Heart right ventricle (tissue), 16 donors: ENCODE measurements at regions not wholly inside any gene's neighbourhood (a gene's known extent, or its start where the extent isn't known, plus 50 kb on each side); places are given as distances from the start of the nearest gene placed in this dataset.

ENCODE experiments used
- ATAC-seq, 8 donors: fragments of 200-7000 bp; cut with Tn5 transposase; one replicate each; pipeline ENCODE4 v1.9.1; 2020; ENCODE audit warnings: mild to moderate bottlenecking in 8 of 8, moderate library complexity in 8 of 8, moderate number of reproducible peaks in 1 of 8
- DNase-seq, 2 donors: peaks; one replicate each; pipeline ENCODE4 v3.0.0-alpha.2; 2020
- H3K27ac ChIP-seq, 10 donors: fragments of 200-600 bp; sonication (generic) in 2 of 10; one replicate each; pipeline versions ENCODE4 v1.5.0 to v1.8.0; 2020 to 2022; ENCODE audit warnings: mild to moderate bottlenecking in 3 of 10
- H3K27me3 ChIP-seq, 7 donors: fragments of 200-600 bp; one replicate each; pipeline ENCODE4 v1.8.0; 2021 to 2022; ENCODE audit warnings: mild to moderate bottlenecking in 2 of 7
- H3K36me3 ChIP-seq, 9 donors: fragments of 200-600 bp; sonication (generic) in 1 of 9; one replicate each; pipeline versions ENCODE4 v1.5.0 to v1.8.0; 2020 to 2022; ENCODE audit warnings: mild to moderate bottlenecking in 2 of 9
- H3K4me1 ChIP-seq, 9 donors: fragments of 200-600 bp; sonication (generic) in 1 of 9; one replicate each; pipeline versions ENCODE4 v1.5.0 to v1.8.0; 2020 to 2022; ENCODE audit warnings: mild to moderate bottlenecking in 4 of 9
- H3K4me3 ChIP-seq, 10 donors: fragments of 200-600 bp; sonication (generic) in 2 of 10; one replicate each; pipeline versions ENCODE4 v1.5.0 to v1.8.0; 2020 to 2022; ENCODE audit warnings: mild to moderate bottlenecking in 7 of 10, moderate library complexity in 2 of 10
- H3K9me3 ChIP-seq, 11 donors: fragments of 200-600 bp in 10 of 11; sonication (generic) in 2 of 11; one replicate each; pipeline versions ENCODE4 v1.5.0 to v1.8.0; 2013 to 2022; ENCODE audit warnings: mild to moderate bottlenecking in 2 of 11, control low read depth in 1 of 11, moderate library complexity in 1 of 11
- CTCF ChIP-seq, 9 donors: fragments of 200-600 bp; sonication (generic) in 2 of 9; IDR thresholded peaks; one replicate each; pipeline versions ENCODE4 v1.5.0 to v1.8.0; 2021 to 2022; ENCODE audit warnings: antibody characterized with exemption in 9 of 9, mild to moderate bottlenecking in 5 of 9, moderate library complexity in 1 of 9
- WGBS, 2 donors: extraction: QIAGEN DNeasy Blood & Tissue Kit; methylation state at CpG; one replicate each; pipeline ENCODE4 v1.1.7; 2013; ENCODE audit warnings: inconsistent platforms in 1 of 2; 5-methylcytosine and 5-hydroxymethylcytosine counted together
- intact Hi-C, 10 donors: fragments of 100-400 bp; cut with DNase I; formaldehyde crosslinking; loops; one replicate each; pipeline versions ENCODE4 v1.11.1 to v1.14.2; 2022
- donor health status: Arrhythmogenic right ventricular cardiomyopathy.
- donor health status: ischemic (EF 13 %, LVEDD 7.1; RV severe dilation, severe dysfunction).
- donor health status: healthy with polysubstance abuse.
- donor health status: DM: no; HTN: yes; CAD: no.
- donor health status: DM: no; HTN: no; CAD: no.
- donor health status: ischemic (EF 25% LVEDD 6.9; RV normal size, moderate dysfunction).
- donor health status: ischemic (EF 25% LVEDD 5.7; RV mildly dilated, moderate dysfunction).
- donor health status: healthy.
- donor health status: DM: yes; HTN: yes; CAD: no.
- donor health status: Ischemic cardiomyopathy.
- donor health status: ischemic (EF 35%, LVEDD 5.7; RV mildly dilated, moderate dysfunction).
- donor health status: nonischemic (EF 11% LVEDD 7.7; RV severe dilation, severe dysfunction).
- donor health status: DM: yes; HTN: yes; CAD: no.
- donor health status: PGD.
- donor health status: ischemic (EF 29% LVEDD 5.4; RV normal size, mild dysfunction).
- donor health status: nonischemic (EF 23%, LVEDD 6.1; RV moderate dilation, normal function).

GRCh38 chr1:163794551-163794950, 472.8 kb downstream of the NUF2 start:
- ATAC-seq (no peak), DNase-seq (no peak)
- intact Hi-C loops = no loop called here
- Histone ChIP-seq H3K36me3 (no peaks in the 10 kb centered on the region), H3K4me1 (no peaks in the 10 kb centered on the region), H3K4me3 (no peak overlapping the region), H3K27me3 (no peaks in the 10 kb centered on the region), H3K9me3 (peaks cover 0 to 18% (median 0%) of the 10 kb centered on the region in 11 donors), H3K27ac (no peak overlapping the region)
- WGBS, 2 donors = 84% methylated on average over 3 of the region's 3 CpGs
- no peak for TF ChIP-seq CTCF (IDR thresholded peaks at IDR 0.05)

DNA sequence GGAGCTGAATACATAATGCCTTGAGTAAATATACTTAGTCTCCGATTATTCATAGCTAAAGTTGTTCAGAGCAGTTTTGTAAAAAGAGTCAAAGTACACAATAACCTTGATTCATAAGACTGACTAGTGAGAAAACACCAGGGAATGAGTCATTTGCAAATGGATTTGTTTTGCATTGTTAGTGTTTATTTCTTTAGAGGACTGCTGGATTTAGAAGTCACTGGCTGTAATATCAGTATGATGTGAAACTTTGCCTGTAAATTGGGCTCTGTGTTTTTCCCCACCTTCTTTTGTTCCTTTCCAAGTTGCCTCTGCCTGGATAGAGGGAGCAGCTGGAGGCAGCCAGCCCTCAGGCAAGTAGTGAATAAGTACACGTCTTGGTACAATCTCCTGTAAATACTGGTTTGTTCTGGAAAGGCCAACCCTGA, 474.7 kb downstream of the NUF2 start:
- DNase-seq (no peak), ATAC-seq (no peak)
- H3K4me3 ChIP-seq = no peak overlapping the region
- TF ChIP-seq CTCF (IDR thresholded peaks at IDR 0.05) = no peak
- no peaks in the 10 kb centered on the region for H3K36me3 ChIP-seq
- H3K4me1 ChIP-seq = no peaks in the 10 kb centered on the region
- intact Hi-C loops = no loop called here
- H3K9me3 ChIP-seq = peaks cover 0 to 18% (median 0%) of the 10 kb centered on the region in 11 donors
- 61 to 62% methylated on average over 2 of the region's 2 CpGs for WGBS, 2 donors
- H3K27me3 ChIP-seq = no peaks in the 10 kb centered on the region
- H3K27ac ChIP-seq = no peak overlapping the region

- ATAC-seq = no peak
- H3K4me3 ChIP-seq = no peak overlapping the region
- H3K4me1 ChIP-seq = no peaks in the 10 kb centered on the region
- no peak overlapping the region for H3K27ac ChIP-seq
- intact Hi-C loops = no loop called here
- TF ChIP-seq CTCF (IDR thresholded peaks at IDR 0.05) = no peak
- no peaks in the 10 kb centered on the region for H3K36me3 ChIP-seq
- H3K27me3 ChIP-seq = no peaks in the 10 kb centered on the region
- H3K9me3 ChIP-seq = peaks cover 0 to 7% (median 0%) of the 10 kb centered on the region in 11 donors
- DNase-seq = no peak
Measured at GRCh38 chr1:163797816-163798215, 476.1 kb downstream of the NUF2 start.

DNA sequence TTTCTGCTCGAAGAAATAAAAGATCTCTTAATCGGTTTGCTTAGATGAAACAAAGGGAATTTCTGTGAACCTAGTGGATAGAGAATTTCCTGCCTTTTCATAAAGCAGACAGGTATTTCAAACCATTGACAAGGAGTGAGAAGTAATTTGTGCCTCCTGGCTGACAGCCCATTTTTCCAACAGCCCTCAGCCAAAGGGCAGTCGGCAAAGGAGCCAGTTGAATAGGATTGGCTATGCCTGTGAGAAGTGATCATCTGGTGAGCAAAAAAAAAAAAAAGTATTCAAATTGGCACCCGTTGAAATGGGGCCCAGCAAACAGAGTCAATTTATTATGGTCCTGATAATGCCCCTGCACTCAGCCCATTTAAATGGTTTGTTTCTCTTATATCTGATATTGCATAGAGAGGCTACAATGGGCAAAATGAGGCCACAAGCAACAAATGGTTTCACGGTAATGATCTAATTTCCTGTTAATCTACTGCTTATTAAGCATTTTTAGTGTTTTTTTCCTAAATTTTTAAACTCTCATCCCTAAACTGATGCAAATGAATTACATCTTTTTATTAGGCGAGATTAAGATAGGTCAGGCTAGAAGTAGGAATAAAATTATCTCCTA, 477.5 kb downstream of the NUF2 start:
- TF ChIP-seq CTCF (IDR thresholded peaks at IDR 0.05) = no peak
- Histone ChIP-seq H3K4me3 (no peak overlapping the region), H3K4me1 (no peaks in the 10 kb centered on the region), H3K27ac (no peak overlapping the region), H3K9me3 (no peaks in the 10 kb centered on the region), H3K36me3 (no peaks in the 10 kb centered on the region), H3K27me3 (no peaks in the 10 kb centered on the region)
- intact Hi-C loops = no loop called here
- no peak for DNase-seq
- ATAC-seq = no peak
- WGBS, 2 donors = 89 to 91% methylated on average over 6 of the region's 6 CpGs
